Tibial nerve (tissue), 4 donors: ENCODE measurements at regions not wholly inside any gene's neighbourhood (a gene's known extent, or its start where the extent isn't known, plus 50 kb on each side); places are given as distances from the start of the nearest gene placed in this dataset.

Experiments
- DNase-seq, 2 donors: peaks; one replicate each; pipeline ENCODE4 v3.0.0-alpha.2; 2019; ENCODE audit warnings: low spot score in 2 of 2
- H3K27ac ChIP-seq, 4 donors: fragments of 200-600 bp; sonication (generic) in 3 of 4; one replicate each; pipeline ENCODE4 v1.5.1; 2017 to 2019; ENCODE audit warnings: mild to moderate bottlenecking in 1 of 4
- H3K27me3 ChIP-seq, 2 donors: fragments of 200-600 bp; sonication (generic) in 1 of 2; one replicate each; pipeline versions ENCODE4 v1.5.1 to v1.6.0; 2017 to 2019
- H3K36me3 ChIP-seq, 3 donors: fragments of 200-600 bp; sonication (generic); one replicate each; pipeline ENCODE4 v1.5.1; 2018 to 2019
- H3K4me1 ChIP-seq, 4 donors: fragments of 200-600 bp; sonication (generic) in 3 of 4; one replicate each; pipeline ENCODE4 v1.5.1; 2017 to 2019
- H3K4me3 ChIP-seq, 4 donors: fragments of 200-600 bp; sonication (generic) in 3 of 4; one replicate each; pipeline ENCODE4 v1.5.1; 2017 to 2019; ENCODE audit warnings: mild to moderate bottlenecking in 1 of 4, moderate library complexity in 1 of 4
- H3K9me3 ChIP-seq, 4 donors: fragments of 200-600 bp; sonication (generic) in 3 of 4; one replicate each; pipeline ENCODE4 v1.5.1; 2017 to 2019
- CTCF ChIP-seq, 5 experiments: fragments of 200-600 bp in 3 of 5; fragments of 450-650 bp in 2 of 5; sonication (generic) in 3 of 5; IDR thresholded peaks; one replicate each; pipeline ENCODE4 v1.5.1; 2016 to 2019; ENCODE audit warnings: antibody characterized with exemption in 5 of 5, mild to moderate bottlenecking in 3 of 5, moderate library complexity in 2 of 5
- EP300 ChIP-seq, 2 donors: sonication (generic); formaldehyde crosslinking; IDR thresholded peaks; one replicate each; pipeline ENCODE4 v1.6.1; 2017; ENCODE audit warnings: antibody characterized with exemption in 2 of 2, mild to moderate bottlenecking in 1 of 2
- POLR2A ChIP-seq, 2 donors: fragments of 450-650 bp; IDR thresholded peaks; one replicate each; pipeline ENCODE4 v1.6.1; 2017; ENCODE audit warnings: antibody characterized with exemption in 2 of 2, mild to moderate bottlenecking in 2 of 2, moderate library complexity in 2 of 2
- WGBS, 2 donors: methylation state at CpG; one replicate each; pipeline ENCODE4 v1.1.5; 2018; 5-methylcytosine and 5-hydroxymethylcytosine counted together

- WGBS, 2 donors: 76 to 78% methylated on average over 3 of the region's 3 CpGs
- Histone ChIP-seq H3K27me3 (no peaks in the 10 kb centered on the region), H3K9me3 (no peaks in the 10 kb centered on the region)
Observed at GRCh38 chr5:105689596-105689995, 1981.1 kb downstream of the EFNA5 start.

GRCh38 chr5:105688227-105688792 is 1982.4 kb downstream of the EFNA5 start:
- no peak for TF ChIP-seq EP300 (IDR thresholded peaks at IDR 0.05)
- no peak for TF ChIP-seq POLR2A (IDR thresholded peaks at IDR 0.05)
- TF ChIP-seq CTCF (IDR thresholded peaks at IDR 0.05): no peak
- H3K36me3 ChIP-seq: no peaks in the 10 kb centered on the region
- DNase-seq: no peak
- H3K4me3 ChIP-seq: no peak overlapping the region
- H3K27ac ChIP-seq: no peak overlapping the region
- H3K4me1 ChIP-seq: no peaks in the 10 kb centered on the region
- no peaks in the 10 kb centered on the region for H3K27me3 ChIP-seq
- WGBS, 2 donors: 62 to 71% methylated on average over 4 of the region's 4 CpGs
- no peaks in the 10 kb centered on the region for H3K9me3 ChIP-seq

More at GRCh38 chr5:105689596-105689995, 1981.1 kb downstream of the EFNA5 start:
- no peak for DNase-seq
- Histone ChIP-seq H3K4me3 (no peak overlapping the region), H3K4me1 (no peaks in the 10 kb centered on the region), H3K27ac (no peak overlapping the region), H3K36me3 (no peaks in the 10 kb centered on the region)
- TF ChIP-seq EP300 (IDR thresholded peaks at IDR 0.05) (no peak), POLR2A (IDR thresholded peaks at IDR 0.05) (no peak), CTCF (IDR thresholded peaks at IDR 0.05) (no peak)

DNA sequence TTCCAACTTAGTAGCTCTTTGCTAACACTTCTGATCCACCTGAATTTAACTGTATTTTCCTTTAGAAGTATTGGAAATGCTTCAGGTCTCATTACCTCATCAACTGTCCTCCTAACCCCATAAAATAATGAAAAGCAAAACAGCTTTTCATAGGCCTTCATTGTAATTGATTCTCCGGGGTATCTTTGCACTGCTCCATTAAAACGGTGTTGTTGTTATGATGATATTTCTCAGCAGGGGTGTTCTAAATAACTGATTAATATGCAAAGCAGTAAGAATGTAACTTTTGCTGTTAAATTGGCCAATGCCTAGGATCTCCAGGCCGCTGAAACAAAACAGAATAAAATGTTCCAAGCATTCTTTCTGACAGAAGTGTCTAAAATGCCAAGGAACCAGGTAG is 1983.2 kb downstream of the EFNA5 start:
- no peaks in the 10 kb centered on the region for H3K27me3 ChIP-seq
- no peak overlapping the region for H3K27ac ChIP-seq
- H3K4me3 ChIP-seq: no peak overlapping the region
- H3K9me3 ChIP-seq: no peaks in the 10 kb centered on the region
- WGBS, 2 donors: 42 to 61% methylated on average over 3 of the region's 3 CpGs
- no peak for DNase-seq
- no peaks in the 10 kb centered on the region for H3K4me1 ChIP-seq
- TF ChIP-seq CTCF (IDR thresholded peaks at IDR 0.05) (no peak), POLR2A (IDR thresholded peaks at IDR 0.05) (no peak), EP300 (IDR thresholded peaks at IDR 0.05) (no peak)
- no peaks in the 10 kb centered on the region for H3K36me3 ChIP-seq

- H3K4me3 ChIP-seq: no peak overlapping the region
- H3K36me3 ChIP-seq: no peaks in the 10 kb centered on the region
- H3K27ac ChIP-seq: no peak overlapping the region
- TF ChIP-seq CTCF (IDR thresholded peaks at IDR 0.05) (no peak), EP300 (IDR thresholded peaks at IDR 0.05) (no peak), POLR2A (IDR thresholded peaks at IDR 0.05) (no peak)
- no peaks in the 10 kb centered on the region for H3K9me3 ChIP-seq
- DNase-seq: no peak
- WGBS, 2 donors: 85 to 91% methylated on average over 5 of the region's 5 CpGs
- no peaks in the 10 kb centered on the region for H3K27me3 ChIP-seq
- H3K4me1 ChIP-seq: no peaks in the 10 kb centered on the region
Observed at GRCh38 chr5:105685884-105686283, 1984.9 kb downstream of the EFNA5 start.

DNA sequence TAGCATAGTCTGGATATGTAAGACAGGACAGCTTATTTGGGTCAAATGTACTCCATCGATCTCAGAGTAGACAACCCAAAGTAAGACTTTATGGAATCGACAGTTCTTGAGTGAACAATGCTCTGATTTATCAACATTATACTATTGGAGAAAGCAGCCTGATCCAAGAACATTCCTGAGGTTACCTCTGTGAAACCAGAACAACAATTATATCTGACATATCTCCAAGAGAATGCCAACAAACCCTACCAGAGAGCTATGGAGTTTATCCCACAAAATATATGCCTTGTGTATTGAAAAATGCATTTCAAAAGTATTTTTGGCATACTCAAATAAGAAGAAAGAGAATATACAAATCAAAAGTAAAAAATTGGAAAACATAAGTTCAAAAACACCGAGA is 1985.9 kb downstream of the EFNA5 start:
- Histone ChIP-seq H3K27me3 (no peaks in the 10 kb centered on the region), H3K4me1 (no peaks in the 10 kb centered on the region), H3K4me3 (no peak overlapping the region), H3K9me3 (no peaks in the 10 kb centered on the region), H3K36me3 (no peaks in the 10 kb centered on the region), H3K27ac (no peak overlapping the region)
- whole genome bisulfite sequencing, 2 donors: 84 to 85% methylated on average over 3 of the region's 3 CpGs
- no peak for DNase-seq
- TF ChIP-seq CTCF (IDR thresholded peaks at IDR 0.05): no peak
- TF ChIP-seq POLR2A (IDR thresholded peaks at IDR 0.05): no peak
- no peak for TF ChIP-seq EP300 (IDR thresholded peaks at IDR 0.05)
